WTC11 (cell line): ENCODE measurements at regions not wholly inside any gene's neighbourhood (a gene's known extent, or its start where the extent isn't known, plus 50 kb on each side); places are given as distances from the start of the nearest gene placed in this dataset.

Experiments
- CTCF ChIP-seq: fragments of 200-600 bp; IDR thresholded peaks from 2 replicates; pipeline ENCODE4 v1.8.0; 2022; ENCODE audit warnings: antibody characterized with exemption
- E2F1 ChIP-seq: sonication (generic); formaldehyde crosslinking; IDR thresholded peaks from 2 replicates; pipeline ENCODE4 v1.8.0; 2022; ENCODE audit warnings: mild to moderate bottlenecking, missing genetic modification reagents
- JUN ChIP-seq: sonication (generic); formaldehyde crosslinking; IDR thresholded peaks from 2 replicates; pipeline ENCODE4 v1.8.0; 2023; ENCODE audit warnings: mild to moderate bottlenecking, missing genetic modification reagents
- KAT7 ChIP-seq: sonication (generic); formaldehyde crosslinking; IDR thresholded peaks from 2 replicates; pipeline ENCODE4 v1.8.1; 2023; ENCODE audit warnings: missing genetic modification reagents, mild to moderate bottlenecking, borderline replicate concordance
- MAX ChIP-seq: sonication (generic); formaldehyde crosslinking; IDR thresholded peaks from 2 replicates; pipeline ENCODE4 v1.8.0; 2022; ENCODE audit warnings: mild to moderate bottlenecking, missing genetic modification reagents
- NR3C1 ChIP-seq: sonication (generic); formaldehyde crosslinking; conservative IDR thresholded peaks from 2 replicates; pipeline ENCODE4 v1.8.1; 2023; ENCODE audit warnings: low read depth, mild to moderate bottlenecking, missing genetic modification reagents
- SMAD3 ChIP-seq: sonication (generic); formaldehyde crosslinking; IDR thresholded peaks from 2 replicates; pipeline ENCODE4 v1.8.0; 2022; ENCODE audit warnings: missing genetic modification reagents, mild to moderate bottlenecking, borderline replicate concordance
- USF2 ChIP-seq: sonication (generic); formaldehyde crosslinking; IDR thresholded peaks from 2 replicates; pipeline ENCODE4 v1.8.1; 2023; ENCODE audit warnings: mild to moderate bottlenecking, missing genetic modification reagents, moderate library complexity
- ZNF121 ChIP-seq: sonication (generic); formaldehyde crosslinking; IDR thresholded peaks from 2 replicates; pipeline ENCODE4 v1.8.0; 2023; ENCODE audit warnings: missing genetic modification reagents
- ZNF263 ChIP-seq: sonication (generic); formaldehyde crosslinking; IDR thresholded peaks from 2 replicates; pipeline ENCODE4 v1.8.1; 2022; ENCODE audit warnings: low read depth, mild to moderate bottlenecking, moderate library complexity, missing genetic modification reagents
- ZSCAN18 ChIP-seq: fragments of 250-450 bp; sonication (Bioruptor Pico); IDR thresholded peaks from 2 replicates; pipeline ENCODE4 v2.1.2; 2022; ENCODE audit warnings: mild to moderate bottlenecking, moderate library complexity

DNA sequence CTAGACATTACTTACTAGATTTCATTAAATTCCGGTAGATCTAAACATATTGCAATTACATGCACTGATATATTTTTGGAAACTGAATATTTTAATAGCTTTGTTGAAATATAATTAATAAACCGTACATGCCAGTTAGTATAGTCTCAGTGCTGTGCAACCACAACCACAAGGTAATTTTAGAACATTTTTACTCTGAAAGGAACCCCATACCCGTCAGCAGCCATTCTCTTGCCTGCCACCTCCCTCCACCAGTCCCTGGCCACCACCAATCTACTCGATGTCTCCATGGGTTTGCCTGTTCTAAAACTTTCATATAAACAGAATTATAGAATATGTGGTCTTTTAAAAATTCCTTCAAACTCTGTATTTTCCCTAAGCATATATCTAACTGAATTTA, 293.9 kb downstream of the THBS2 start:
- TF ChIP-seq KAT7 (CRISPR knock-in tag): no peak
- no peak for TF ChIP-seq CTCF
- TF ChIP-seq MAX (CRISPR knock-in tag): no peak
- TF ChIP-seq JUN: no peak
- TF ChIP-seq NR3C1 (CRISPR knock-in tag): no peak
- TF ChIP-seq SMAD3 (CRISPR knock-in tag): no peak
- TF ChIP-seq E2F1 (CRISPR knock-in tag): no peak
- no peak for TF ChIP-seq USF2
- TF ChIP-seq ZNF263 (CRISPR knock-in tag): no peak
- TF ChIP-seq ZNF121 (CRISPR knock-in tag): no peak
- TF ChIP-seq ZSCAN18 (CRISPR knock-in tag): no peak
